Stomach smooth muscle (tissue), 2 donors: ENCODE measurements at regions not wholly inside any gene's neighbourhood (a gene's known extent, or its start where the extent isn't known, plus 50 kb on each side); places are given as distances from the start of the nearest gene placed in this dataset.

ENCODE experiments used
- H3K27ac ChIP-seq: one replicate; pipeline ENCODE4 v1.7.0; 2013; ENCODE audit warnings: mild to moderate bottlenecking, low read length, inconsistent platforms
- H3K27me3 ChIP-seq, 2 donors: one replicate each; pipeline ENCODE4 v1.7.0; 2013; ENCODE audit warnings: low read length in 2 of 2; ENCODE audit not compliant: insufficient read depth in 2 of 2, control insufficient read depth in 1 of 2
- H3K36me3 ChIP-seq, 2 donors: one replicate each; pipeline ENCODE4 v1.7.0; 2013; ENCODE audit warnings: low read length in 2 of 2; ENCODE audit not compliant: control insufficient read depth in 2 of 2, insufficient read depth in 2 of 2
- H3K4me1 ChIP-seq: one replicate; pipeline ENCODE4 v1.7.0; 2013; ENCODE audit warnings: low read length; ENCODE audit not compliant: control insufficient read depth, insufficient read depth
- H3K4me3 ChIP-seq, 2 donors: one replicate each; pipeline ENCODE4 v1.7.0; 2013; ENCODE audit warnings: low read length in 2 of 2
- H3K9ac ChIP-seq, 2 donors: one replicate each; pipeline ENCODE4 v1.7.0; 2013; ENCODE audit warnings: low read length in 2 of 2, mild to moderate bottlenecking in 1 of 2
- H3K9me3 ChIP-seq, 2 donors: one replicate each; pipeline ENCODE4 v1.7.0; 2013; ENCODE audit warnings: low read length in 2 of 2; ENCODE audit not compliant: control insufficient read depth in 2 of 2
- donor health status: healthy.
- donor health status: Pancreatic carcinoma.

- no peak overlapping the region for H3K9ac ChIP-seq
- no peaks in the 10 kb centered on the region for H3K27me3 ChIP-seq
- no peak overlapping the region for H3K27ac ChIP-seq
- H3K4me3 ChIP-seq, result no peak overlapping the region
- H3K9me3 ChIP-seq, result no peaks in the 10 kb centered on the region
- no peaks in the 10 kb centered on the region for H3K36me3 ChIP-seq
- H3K4me1 ChIP-seq, result no peaks in the 10 kb centered on the region
Measured at GRCh38 chr1:81381881-81382280, 418.9 kb upstream of the ADGRL2 start.

DNA sequence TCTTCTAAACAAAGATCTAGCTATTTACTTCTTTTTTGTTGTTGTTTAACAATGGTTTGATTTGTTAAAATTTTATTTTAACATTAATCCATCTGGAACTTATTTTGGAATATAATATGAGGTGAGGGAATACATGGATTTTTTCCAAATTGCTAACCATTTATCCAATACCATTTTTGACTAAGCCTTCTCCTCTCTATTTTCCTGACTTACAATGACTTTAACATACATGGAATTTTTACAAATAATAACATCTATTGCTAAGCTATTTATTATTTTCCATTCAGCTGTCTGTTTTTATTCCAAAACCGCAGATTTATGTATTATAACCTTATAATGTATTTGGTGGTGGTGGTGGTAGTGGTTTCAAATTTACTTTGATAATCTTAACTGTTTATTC lies 420.3 kb upstream of the ADGRL2 start:
- H3K27me3 ChIP-seq, result no peaks in the 10 kb centered on the region
- no peak overlapping the region for H3K27ac ChIP-seq

DNA sequence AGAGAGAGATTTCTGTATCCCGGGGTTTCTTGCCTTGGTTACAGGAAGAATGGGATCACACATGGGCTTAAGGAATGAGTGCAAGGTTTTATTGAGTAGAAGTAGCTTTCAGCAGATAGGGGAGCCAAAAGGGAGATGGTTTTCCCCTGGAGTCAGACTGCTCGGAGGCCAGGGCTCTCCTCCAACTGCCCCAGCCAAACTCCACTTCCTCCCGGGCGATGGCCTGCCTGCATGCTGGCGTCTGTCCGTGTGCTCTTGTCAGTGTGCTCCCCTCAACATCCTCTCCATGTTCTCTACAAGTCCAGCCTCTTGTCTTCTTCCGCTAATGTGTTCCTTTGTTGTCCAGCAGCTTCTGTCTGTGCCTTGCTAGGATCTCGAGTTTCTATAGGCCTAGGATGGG lies 421.3 kb upstream of the ADGRL2 start:
- Histone ChIP-seq H3K27me3 (no peaks in the 10 kb centered on the region), H3K4me1 (no peaks in the 10 kb centered on the region), H3K9me3 (no peaks in the 10 kb centered on the region), H3K4me3 (no peak overlapping the region), H3K27ac (no peak overlapping the region), H3K9ac (no peak overlapping the region), H3K36me3 (no peaks in the 10 kb centered on the region)

More for the DNA sequence above, 420.3 kb upstream of the ADGRL2 start:
- no peak overlapping the region for H3K4me3 ChIP-seq
- H3K9ac ChIP-seq, result no peak overlapping the region
- no peaks in the 10 kb centered on the region for H3K4me1 ChIP-seq
- no peaks in the 10 kb centered on the region for H3K9me3 ChIP-seq
- no peaks in the 10 kb centered on the region for H3K36me3 ChIP-seq

- no peak overlapping the region for H3K9ac ChIP-seq
- H3K36me3 ChIP-seq, result no peaks in the 10 kb centered on the region
- H3K4me3 ChIP-seq, result no peak overlapping the region
- H3K27ac ChIP-seq, result no peak overlapping the region
- no peaks in the 10 kb centered on the region for H3K4me1 ChIP-seq
- H3K27me3 ChIP-seq, result no peaks in the 10 kb centered on the region
- H3K9me3 ChIP-seq, result no peaks in the 10 kb centered on the region
Measured at GRCh38 chr1:81377406-81377805, 423.3 kb upstream of the ADGRL2 start.

GRCh38 chr1:81375884-81376548 lies 424.7 kb upstream of the ADGRL2 start:
- Histone ChIP-seq H3K4me1 (no peaks in the 10 kb centered on the region), H3K36me3 (no peaks in the 10 kb centered on the region), H3K9ac (no peak overlapping the region), H3K27me3 (no peaks in the 10 kb centered on the region), H3K4me3 (no peak overlapping the region), H3K27ac (no peak overlapping the region), H3K9me3 (no peaks in the 10 kb centered on the region)

DNA sequence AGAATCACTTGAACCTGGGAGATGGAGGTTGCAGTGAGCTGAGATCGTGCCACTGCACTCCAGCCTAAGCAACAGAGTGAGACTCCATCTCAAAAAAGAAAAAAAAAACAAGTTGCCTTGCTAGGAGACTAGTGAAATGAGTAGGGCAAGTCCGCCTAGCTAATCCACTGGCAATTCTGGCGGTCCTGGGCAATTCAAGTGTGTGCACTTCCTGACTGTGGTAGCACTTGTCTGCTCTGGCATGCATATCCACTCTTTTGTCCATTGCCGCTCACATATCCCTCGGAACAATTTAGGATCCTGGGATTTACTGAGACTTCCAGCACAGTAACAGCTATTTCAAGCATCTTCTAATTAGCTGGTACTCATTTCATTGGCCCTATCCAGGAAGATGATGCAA lies 426.3 kb upstream of the ADGRL2 start:
- Histone ChIP-seq H3K27ac (no peak overlapping the region), H3K9ac (no peak overlapping the region), H3K9me3 (no peaks in the 10 kb centered on the region), H3K27me3 (no peaks in the 10 kb centered on the region), H3K4me1 (no peaks in the 10 kb centered on the region), H3K4me3 (no peak overlapping the region), H3K36me3 (no peaks in the 10 kb centered on the region)

DNA sequence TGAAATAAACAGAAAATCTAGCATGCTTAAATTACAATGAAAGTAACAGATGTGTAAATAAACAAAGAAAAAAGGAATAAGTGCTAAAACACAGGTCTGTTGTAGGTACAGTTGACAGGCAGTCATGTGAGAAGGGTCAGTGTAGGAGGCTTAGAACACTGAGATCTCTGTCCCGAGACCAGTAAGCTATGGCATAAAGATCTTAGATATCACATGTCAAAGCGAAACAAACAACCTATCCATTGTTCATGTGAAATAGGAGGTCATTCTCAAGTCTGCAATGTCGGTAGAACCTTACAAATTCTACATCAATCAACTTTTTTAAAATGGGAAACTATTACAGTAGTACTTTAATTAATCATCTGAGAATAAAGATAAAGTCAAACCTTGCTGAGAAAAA lies 428.9 kb upstream of the ADGRL2 start:
- Histone ChIP-seq H3K9ac (no peak overlapping the region), H3K36me3 (no peaks in the 10 kb centered on the region), H3K27ac (no peak overlapping the region), H3K27me3 (no peaks in the 10 kb centered on the region), H3K4me3 (no peak overlapping the region), H3K9me3 (no peaks in the 10 kb centered on the region), H3K4me1 (no peaks in the 10 kb centered on the region)

- no peaks in the 10 kb centered on the region for H3K9me3 ChIP-seq
Measured at GRCh38 chr1:81369833-81370232, 430.9 kb upstream of the ADGRL2 start.

DNA sequence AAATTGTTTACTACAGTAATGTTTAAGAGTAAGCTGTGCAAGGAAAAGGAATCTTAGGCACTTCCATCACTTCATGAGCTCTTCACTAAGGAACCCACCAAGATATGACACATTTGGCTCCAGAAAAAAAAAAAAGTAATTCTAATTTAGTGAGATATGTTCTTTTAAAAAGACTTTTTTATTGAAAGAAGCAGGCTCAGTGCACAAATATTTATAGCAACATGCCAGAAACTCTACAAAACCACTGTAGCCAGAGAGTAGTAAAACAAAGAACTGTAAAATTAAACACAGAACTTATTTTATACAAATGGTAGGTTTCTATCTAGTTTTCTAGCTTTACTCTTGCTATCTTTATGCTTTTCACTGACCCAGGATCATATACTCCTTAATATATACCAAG lies 434.6 kb upstream of the ADGRL2 start:
- Histone ChIP-seq H3K36me3 (no peaks in the 10 kb centered on the region), H3K27me3 (no peaks in the 10 kb centered on the region), H3K4me3 (no peak overlapping the region), H3K9ac (no peak overlapping the region), H3K4me1 (no peaks in the 10 kb centered on the region), H3K27ac (no peak overlapping the region), H3K9me3 (no peaks in the 10 kb centered on the region)

More at GRCh38 chr1:81369833-81370232, 430.9 kb upstream of the ADGRL2 start:
- H3K9ac ChIP-seq, result no peak overlapping the region
- no peak overlapping the region for H3K27ac ChIP-seq
- no peaks in the 10 kb centered on the region for H3K36me3 ChIP-seq
- no peaks in the 10 kb centered on the region for H3K4me1 ChIP-seq
- H3K4me3 ChIP-seq, result no peak overlapping the region
- H3K27me3 ChIP-seq, result no peaks in the 10 kb centered on the region

GRCh38 chr1:81364088-81364487 lies 436.6 kb upstream of the ADGRL2 start:
- Histone ChIP-seq H3K4me1 (no peaks in the 10 kb centered on the region), H3K27ac (no peak overlapping the region), H3K4me3 (no peak overlapping the region), H3K9me3 (no peaks in the 10 kb centered on the region), H3K9ac (no peak overlapping the region), H3K36me3 (no peaks in the 10 kb centered on the region), H3K27me3 (no peaks in the 10 kb centered on the region)

DNA sequence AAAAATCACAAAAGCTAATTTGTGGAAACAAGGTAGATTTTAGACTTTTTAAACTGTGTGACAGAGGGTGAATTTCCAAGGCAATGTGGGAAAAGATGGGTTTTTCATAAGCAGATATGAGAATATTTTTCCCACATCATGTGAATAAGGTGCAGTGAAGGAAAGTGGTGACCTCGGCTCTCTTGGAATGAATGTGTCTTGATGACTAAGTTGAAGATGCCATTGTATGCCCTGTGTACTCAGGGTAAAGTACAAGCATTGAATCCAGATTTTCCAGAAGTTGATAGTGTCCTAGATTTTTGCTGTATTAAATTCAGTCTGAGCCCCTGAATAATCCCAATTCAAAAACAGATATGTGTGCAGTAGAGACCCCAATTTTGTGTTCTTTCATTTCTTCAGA lies 442.6 kb upstream of the ADGRL2 start:
- Histone ChIP-seq H3K9me3 (no peaks in the 10 kb centered on the region), H3K36me3 (no peaks in the 10 kb centered on the region), H3K4me1 (no peaks in the 10 kb centered on the region), H3K4me3 (no peak overlapping the region), H3K27ac (no peak overlapping the region), H3K9ac (no peak overlapping the region), H3K27me3 (no peaks in the 10 kb centered on the region)
